GM18868 (cell line): ENCODE measurements at regions not wholly inside any gene's neighbourhood (a gene's known extent, or its start where the extent isn't known, plus 50 kb on each side); places are given as distances from the start of the nearest gene placed in this dataset.
"Not testable (repeated sequence)": the region's sequence is repeated elsewhere in the genome, so short reads cannot be mapped to it uniquely, and the experiment has no call there.

Source experiments
- ATAC-seq: cut with Tn5 transposase; IDR thresholded peaks from one replicate; pipeline ENCODE4 v1.9.1; 2021; ENCODE audit warnings: mild to moderate bottlenecking, moderate library complexity; ENCODE audit not compliant: unreplicated experiment

DNA sequence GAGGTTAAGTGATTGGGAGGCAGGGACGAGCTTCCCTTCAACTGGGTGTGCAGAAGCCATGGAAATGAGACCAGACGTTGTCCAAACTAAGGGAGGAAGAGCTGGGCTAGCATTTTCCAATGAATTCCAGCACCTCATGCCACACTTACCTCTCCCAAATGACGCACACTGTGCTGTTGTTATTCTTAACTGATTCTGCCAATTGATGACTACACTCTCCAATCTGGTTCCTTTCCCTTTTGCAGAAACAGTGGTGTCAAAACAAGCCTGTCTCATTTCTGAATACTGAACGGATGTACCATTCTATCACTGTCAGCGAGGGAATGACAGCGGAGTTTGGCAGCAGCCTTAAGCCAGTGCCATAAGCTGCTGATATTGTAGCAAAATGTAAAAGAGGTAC lies 380.5 kb upstream of the HNRNPA3 start:
- no peak for ATAC-seq

DNA sequence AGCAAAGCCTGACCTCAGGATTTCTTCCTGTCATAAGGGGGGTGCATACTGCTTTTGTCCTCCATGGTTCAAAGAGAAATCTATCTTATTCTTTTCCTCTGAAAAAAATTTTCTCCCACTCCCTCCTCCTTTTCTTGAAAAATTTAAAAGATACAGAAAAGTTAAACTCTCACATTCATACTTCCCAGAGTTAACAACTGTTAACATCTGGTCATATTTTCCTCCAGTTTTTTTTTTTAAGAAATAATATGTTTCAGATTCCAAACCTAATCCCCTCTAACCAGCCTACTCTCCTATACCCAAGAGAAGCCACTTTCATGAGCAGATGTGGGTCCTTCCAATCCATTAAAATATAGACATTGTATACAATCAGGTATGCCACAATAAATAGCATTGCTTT lies 378.9 kb upstream of the HNRNPA3 start:
- ATAC-seq: no peak

DNA sequence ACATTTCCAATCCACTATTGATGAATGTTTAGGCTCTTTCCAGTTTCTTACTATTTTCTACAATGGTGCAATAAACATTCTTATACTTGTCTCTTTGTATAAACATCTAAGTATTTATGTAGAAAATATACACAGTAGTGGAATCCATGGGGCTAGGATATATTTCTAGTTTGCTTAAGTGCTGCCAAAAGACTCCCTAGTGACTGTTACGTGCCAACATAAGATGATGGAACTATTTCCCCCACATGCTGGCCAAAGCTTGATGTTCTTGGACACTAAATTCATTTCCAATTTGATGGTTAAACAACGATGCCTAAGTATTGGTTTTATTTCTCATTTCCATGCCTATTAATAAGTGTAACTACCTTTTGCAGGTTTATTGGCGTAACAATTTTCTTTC lies 378.4 kb upstream of the HNRNPA3 start:
- ATAC-seq: no peak

DNA sequence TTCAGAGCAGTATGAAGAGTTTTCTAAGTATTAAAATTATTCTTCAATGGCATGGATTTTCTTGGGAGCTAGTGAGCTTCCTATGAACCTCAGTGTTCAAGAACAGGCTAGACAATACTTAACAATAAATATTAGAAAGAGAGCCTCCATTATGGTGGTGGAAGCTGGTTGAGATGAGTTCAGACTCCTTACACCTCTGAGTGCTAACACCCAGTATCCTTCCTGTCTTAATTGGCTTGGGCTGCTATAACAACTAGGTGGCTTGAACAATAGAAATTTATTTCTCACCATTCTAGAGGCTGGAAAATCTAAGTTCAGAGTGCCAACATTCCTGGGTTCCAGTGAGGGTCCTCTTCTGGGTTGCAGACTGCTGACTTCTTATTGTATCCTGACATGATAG lies 369.4 kb upstream of the HNRNPA3 start:
- no peak for ATAC-seq

DNA sequence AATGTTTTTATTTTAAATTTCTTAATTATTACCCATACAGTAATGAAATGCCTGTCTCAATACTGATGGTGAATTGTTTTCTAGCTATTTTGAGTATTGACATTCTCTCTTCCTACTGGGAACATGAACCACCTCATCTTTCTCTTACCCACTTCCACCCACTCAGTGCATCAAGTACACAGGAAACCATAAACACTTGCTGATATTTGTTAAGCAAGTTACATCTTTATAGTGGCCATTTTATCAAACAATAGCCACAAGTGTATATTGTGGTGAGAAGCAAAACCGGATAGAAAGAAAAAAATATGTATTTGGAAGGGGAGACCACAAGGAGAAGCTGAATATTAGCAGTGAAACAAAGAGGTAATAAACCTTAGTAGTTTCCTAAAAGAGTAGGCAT lies 368.1 kb upstream of the HNRNPA3 start:
- no peak for ATAC-seq

DNA sequence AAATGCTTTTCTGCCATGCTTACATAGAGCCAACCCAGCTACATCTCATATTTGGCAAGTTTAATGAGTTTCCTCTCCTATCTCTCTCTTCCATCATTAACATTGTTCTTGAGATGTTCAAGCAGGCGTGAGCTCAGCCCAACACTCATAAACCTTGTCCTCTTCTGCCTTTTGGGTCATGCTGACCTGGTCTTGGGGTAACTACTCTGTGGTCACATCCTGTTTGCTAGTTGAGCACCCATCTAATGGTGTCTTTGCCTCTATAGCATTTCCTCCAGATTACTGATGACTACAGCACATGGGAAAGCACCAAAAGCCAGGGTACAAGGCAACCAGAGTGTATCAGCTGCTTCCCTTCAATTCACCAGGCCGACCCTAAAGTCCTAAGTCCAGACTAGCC lies 366.9 kb upstream of the HNRNPA3 start:
- ATAC-seq: no peak

DNA sequence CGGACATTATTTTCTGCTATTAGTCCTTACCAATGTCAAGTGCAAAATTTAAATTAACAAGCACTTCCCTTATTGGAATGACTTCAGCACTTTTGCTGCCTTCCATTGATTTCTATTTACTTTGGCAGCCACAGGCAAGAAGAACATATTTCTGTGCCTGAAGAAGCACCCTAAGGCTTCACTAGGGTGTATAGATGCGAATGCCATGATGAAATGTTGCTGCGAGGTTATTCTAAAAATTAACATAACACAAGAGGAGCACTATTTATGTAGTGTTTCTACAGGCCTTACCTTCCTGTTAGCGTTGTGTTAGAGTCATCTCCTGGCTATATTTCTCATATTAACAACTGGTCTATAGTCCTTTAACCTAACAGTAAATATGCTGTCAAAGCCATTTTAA lies 365.0 kb upstream of the HNRNPA3 start:
- no peak for ATAC-seq

DNA sequence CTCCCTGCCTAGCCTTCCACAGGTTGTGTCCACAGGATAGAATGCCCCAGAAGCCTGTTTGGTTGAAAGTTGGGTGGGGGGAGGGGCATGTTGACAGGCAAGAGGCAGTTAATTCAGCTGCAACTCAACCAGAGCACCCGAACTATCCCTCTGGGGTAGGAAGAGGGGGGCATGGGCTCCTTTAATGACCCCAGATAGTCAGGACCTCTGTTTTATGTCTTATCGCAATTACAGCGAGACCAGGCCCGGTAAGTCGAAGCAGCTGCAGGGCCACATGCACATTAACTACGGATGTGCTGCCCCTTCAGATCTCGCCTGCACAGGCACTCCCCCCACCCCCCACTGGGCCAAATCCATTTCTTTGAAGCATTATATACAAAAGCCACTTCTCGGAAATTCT lies 363.8 kb upstream of the HNRNPA3 start:
- no peak for ATAC-seq

DNA sequence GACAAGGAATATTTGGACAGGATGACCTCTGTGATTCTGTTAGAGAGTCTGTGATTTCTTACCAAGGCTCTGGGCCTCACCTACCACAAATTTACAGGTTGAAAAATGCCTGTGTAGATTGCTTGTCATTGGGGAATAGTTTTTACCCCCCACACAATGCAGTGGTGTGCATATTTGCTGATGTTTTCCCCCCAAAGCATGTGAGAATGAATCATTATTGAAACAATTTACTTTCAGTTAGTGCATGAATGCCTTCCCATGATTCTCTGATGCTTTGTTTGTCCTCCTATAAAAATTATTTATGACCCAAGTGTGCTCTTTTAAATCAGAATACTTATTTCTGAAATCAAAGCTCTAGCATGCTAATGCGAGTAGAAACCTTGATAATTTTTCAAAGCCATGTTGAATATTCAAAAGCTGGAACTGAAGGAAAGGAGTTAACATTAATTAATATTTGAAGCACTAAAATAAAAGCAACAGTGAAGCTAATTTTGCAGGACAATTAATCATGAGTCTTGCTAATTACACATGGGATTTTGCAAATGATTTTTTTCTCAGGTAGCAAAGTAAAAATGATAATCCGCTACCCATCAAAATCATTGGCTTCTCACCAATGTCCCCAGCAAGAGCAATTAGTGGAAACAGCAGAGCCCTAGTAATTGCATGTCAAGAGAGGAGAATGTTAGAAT lies 361.2 kb upstream of the HNRNPA3 start:
- no peak for ATAC-seq

DNA sequence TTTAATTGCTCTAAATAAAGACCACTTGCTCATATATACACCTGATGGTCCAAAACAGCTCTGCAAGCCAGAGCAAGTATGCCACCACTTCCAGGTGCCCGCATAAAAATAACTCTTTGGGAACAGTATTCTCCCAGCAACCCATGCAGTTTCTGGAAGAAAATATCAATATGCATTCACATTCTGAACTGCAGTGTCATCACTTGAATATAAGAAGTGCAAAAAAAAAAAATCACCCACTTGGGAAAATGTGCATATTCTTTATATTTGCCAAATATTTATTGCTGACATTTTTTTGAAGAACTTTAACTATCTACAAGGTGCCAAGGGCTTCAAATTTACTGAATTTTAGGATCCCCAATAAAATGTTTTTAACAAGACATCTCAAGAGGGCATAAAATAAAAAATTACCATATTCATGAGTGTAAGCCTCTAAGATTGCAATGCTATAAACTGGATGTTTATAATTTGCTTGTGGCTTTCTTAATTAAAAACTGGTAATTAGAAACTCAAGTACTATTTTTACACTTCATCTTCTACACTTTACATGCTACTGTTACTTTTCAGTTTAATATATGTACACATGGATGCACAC lies 360.6 kb upstream of the HNRNPA3 start:
- no peak for ATAC-seq

DNA sequence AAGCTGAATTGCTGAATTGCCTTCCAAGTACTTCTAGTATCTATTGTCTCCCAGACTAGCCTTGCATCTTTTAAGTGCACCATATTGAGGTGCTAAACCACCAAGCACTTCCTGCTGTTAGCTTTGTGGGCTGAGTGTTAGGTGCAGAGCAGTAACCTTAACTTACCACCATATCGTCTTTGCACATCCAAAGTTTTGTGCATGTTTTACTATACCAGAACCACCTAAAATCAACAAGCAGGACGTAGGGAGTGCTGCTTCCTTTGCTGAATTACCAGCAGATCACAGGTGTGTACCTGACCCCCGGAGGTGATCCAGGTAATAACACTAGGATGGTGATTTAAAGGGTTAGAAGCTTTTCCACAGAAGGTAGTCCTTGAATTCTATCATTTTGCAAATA lies 359.9 kb upstream of the HNRNPA3 start:
- ATAC-seq: no peak

DNA sequence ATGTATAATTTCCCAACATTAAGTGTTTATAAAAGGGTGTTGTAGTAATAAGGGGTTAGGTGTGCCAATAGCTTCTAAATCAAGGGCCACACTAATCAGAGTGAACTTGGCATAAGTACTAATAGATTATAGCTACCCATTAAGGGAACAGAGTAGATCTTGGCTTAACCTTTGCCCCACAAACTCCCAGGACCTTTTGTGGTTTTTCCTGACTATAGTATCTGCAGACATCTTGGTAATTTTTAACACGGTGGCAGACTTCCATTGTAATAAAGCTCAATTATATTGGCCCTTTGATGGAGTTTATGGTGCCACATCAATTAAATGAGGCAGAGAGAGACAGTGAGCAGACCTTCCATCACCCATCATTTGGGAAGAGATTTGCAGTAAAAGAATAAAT lies 358.5 kb upstream of the HNRNPA3 start:
- no peak for ATAC-seq

DNA sequence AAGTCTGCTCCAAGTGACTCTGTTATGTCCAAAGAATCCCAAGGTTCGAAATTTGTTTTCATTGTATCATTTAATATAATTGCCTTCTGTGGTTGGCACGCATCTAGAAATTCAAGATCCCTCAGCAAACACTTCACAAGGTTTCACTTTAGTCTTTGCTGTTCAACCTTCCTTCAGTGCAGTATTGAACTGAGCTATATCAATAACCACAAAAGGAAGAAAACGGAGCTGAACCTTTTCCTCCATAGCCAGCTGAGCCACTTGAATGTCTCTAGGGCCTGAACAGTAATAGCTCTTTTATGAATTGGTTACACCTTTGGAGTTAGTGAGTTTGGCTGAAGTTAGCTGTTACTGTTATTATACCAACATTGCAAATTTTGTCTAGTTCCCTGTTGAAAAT lies 357.7 kb upstream of the HNRNPA3 start:
- ATAC-seq: no peak

DNA sequence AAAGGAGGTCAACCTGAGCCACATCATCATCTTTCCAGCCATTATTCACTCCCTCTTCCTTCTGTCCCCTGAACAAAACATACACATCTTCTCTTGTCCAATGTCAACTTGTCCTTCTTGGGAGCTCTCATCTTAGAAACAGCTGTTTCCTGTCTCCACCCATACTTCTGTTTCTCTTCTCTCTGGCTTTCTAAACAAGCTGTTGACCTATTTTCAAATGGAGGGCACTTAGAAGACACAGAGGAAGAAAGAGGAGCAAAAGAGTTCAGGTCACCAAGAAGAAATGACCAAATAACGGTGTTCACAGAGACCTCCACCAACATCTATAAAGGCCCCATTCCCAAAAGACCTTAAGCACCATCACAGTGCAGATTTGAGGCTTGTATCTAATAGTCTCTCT lies 355.9 kb upstream of the HNRNPA3 start:
- no peak for ATAC-seq

DNA sequence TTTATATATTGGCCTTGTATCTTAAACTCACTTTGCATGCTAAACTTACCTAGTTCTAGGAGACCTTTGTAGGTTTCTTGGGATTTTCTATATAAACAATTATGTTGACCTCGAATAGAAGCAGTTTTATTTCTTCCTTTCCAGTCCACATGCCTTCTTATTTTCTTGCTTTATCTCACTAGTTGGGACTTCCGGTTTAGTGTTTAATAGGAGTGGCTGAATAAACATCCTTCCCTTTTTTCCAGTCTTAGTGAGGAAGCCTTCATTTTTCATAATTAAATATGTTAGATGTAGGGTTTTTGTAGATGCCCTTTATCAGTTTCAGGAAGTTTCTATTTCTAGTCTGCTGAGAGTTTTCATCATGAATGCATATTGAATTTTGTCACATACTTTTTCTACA lies 347.3 kb upstream of the HNRNPA3 start:
- no peak for ATAC-seq

DNA sequence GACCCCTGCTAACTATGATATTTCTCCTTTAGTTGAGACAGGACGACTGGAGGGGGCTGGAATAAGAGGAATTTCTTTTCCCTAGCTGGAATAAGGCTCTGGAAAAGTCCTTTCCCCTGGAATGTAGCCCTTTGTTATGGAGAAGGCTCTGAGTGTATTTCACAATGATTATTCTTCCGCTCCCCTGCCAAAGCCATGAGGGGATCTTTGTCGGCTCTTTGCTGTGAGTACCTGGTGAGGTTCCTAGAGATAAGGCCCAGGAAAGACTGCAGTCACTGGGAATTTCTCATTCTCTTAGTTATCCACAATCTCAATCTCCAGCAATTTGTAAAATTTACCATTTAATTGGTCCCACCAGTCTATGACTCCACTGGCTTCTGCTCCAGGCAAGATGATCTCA lies 340.2 kb upstream of the HNRNPA3 start:
- no peak for ATAC-seq

DNA sequence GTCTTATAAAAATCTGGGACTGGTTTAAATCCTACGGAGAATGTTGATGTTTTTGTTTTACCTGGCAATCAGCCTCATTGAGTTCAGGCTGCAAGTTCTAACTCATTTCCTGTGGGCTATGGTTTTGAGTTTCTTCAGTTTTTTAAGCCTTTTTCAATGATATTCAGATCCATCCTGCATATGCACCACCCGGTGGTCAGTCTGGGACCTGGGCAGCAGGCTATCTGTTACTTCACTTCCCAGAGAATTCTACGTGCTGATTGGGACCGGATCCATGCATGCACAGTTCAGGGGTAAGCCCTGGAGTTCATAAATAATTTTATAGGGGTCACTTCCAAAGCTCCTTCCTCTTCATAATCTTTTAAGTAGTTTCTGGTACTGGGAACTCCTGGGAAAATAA lies 339.2 kb upstream of the HNRNPA3 start:
- no peak for ATAC-seq

DNA sequence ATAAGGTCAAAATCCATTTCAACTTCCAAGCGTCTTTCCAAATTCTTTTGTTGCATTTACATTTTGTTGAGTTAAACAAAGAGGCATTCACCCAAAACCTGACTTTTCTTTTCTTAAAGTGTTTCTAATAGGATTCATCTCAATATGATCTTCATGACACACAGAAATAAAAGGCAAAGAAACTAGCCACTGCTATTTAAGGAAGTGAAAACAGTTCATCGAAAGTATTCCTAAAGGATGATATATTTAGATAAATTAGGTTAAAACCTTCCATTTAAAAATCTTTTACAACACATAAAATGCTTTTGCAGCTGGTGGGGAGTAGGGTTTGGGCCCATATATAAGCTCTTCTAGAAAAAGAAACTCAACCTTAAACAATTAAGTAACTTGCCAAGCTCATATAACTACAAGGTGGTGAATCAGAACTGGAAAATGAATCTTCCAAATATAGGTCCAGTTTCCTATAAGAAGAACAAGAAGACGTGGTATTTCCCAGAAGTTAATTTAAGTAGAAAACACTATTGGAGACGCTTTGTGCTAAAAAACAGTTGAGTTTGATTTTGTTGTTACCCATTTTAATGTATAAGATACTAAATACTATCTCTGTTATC lies 336.0 kb upstream of the HNRNPA3 start:
- no peak for ATAC-seq

DNA sequence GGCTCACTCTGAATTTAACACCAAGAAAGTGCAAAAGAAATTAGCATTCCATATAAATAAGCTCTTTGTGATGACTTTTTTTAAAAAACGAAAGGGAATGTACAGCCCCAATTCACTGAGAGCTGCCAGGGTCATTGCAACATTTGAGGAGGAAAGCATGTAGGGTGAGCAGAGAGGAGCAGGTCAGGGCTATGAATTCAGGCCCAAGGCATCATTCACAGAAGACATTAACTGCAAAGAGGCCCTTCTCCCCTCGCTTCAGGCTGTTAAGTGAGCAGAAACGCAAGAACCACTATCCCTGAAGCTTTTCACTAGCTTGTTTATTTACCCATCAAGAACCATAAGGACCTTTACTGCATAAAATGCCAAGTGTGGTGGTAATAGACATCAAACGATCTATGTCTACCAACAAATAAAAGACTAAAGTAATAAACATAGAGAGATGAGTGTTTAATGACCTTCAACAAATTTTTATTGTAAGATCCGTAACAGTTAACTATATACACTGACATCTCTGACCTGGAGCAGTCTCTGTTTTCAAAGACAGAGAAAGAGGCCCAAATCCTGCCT lies 333.1 kb upstream of the HNRNPA3 start:
- no peak for ATAC-seq

DNA sequence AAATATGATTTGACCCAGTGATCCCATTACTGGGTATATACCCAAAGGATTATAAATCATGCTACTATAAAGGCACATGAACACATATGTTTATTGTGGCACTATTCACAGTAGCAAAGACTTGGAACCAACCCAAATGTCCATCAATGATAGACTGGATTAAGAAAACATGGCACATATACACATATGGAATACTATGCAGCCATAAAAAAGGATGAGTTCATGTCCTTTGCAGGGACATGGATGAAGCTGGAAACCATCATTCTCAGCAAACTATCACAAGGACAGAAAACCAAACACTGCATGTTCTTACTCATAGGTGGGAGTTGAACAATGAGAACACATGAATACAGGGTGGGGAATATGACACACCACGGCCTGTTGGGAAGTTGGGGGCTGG lies 330.5 kb upstream of the HNRNPA3 start:
- not testable (repeated sequence) for ATAC-seq

DNA sequence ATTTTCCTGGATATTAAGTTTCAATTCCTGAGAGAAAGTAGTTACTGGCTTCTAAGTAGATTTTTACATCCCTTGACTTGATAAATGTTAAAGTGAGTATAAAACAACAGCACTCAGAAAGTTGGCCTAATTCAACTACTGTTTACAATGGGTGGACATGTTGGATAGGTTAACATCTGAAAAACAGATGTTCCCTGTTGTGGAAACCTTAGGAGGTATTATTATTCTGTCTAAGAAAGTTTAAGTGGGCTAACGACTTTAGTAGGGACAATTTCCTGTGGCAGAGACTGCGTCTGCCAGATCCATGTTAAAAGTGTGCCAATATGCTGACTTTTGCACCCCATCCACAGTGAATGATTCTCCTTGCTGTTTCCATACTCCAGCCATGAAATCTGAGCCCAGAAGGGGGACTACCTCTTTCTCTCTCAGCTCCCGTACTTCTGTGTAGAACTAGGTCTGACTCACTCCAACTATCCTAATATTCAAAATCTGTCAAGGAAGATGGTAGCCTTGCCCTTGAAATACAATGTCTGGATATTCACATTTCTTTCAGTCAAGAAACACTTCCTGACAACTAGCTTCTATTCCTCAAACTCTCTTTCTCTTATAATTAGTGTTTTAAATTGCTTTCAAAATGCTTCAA lies 327.5 kb upstream of the HNRNPA3 start:
- no peak for ATAC-seq

DNA sequence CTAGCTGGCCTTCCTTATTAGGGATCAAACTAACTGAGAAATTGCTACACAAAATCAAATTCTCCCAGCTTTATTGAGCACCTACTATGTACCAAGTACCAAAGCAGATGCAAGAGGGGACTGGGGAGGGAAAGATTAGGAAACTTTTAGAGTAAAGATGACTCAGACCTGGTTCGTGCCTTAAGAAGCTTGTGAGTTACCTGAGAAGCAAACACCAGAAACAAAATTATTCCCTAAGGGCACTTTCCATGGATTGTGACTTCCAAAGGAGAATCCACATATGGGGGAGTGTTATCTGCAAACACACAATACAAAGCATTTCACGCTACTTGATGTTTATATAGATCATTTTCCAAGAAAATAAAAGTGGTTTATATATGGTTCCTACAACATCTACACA lies 326.9 kb upstream of the HNRNPA3 start:
- no peak for ATAC-seq
